H9 (cell line): ENCODE measurements at regions not wholly inside any gene's neighbourhood (a gene's known extent, or its start where the extent isn't known, plus 50 kb on each side); places are given as distances from the start of the nearest gene placed in this dataset.

Experiments used
- DNase-seq: peaks from one replicate; pipeline ENCODE4 v3.0.0-alpha.2; 2017
- H2AFZ ChIP-seq: one replicate; pipeline ENCODE4 v1.6.1; 2013; ENCODE audit warnings: mild to moderate bottlenecking, low read length, control low read depth, moderate library complexity
- H2AK5ac ChIP-seq: 2 replicates; pipeline ENCODE4 v1.6.1; 2013; ENCODE audit warnings: low read length, control low read depth, mixed read lengths; ENCODE audit not compliant: insufficient read length
- H2BK120ac ChIP-seq: one replicate; pipeline ENCODE4 v1.6.1; 2013; ENCODE audit warnings: low read depth, mild to moderate bottlenecking, low read length, control low read depth, inconsistent platforms; ENCODE audit not compliant: poor library complexity, severe bottlenecking
- H2BK12ac ChIP-seq: 2 replicates; pipeline ENCODE4 v1.6.1; 2013; ENCODE audit warnings: low read length, control low read depth, mixed read lengths, low read depth; ENCODE audit not compliant: insufficient read length
- H2BK15ac ChIP-seq: 2 replicates; pipeline ENCODE4 v1.6.1; 2013; ENCODE audit warnings: low read depth, low read length, control low read depth
- H2BK20ac ChIP-seq: one replicate; pipeline ENCODE4 v1.6.1; 2013; ENCODE audit warnings: low read depth, mild to moderate bottlenecking, low read length, control low read depth, inconsistent platforms; ENCODE audit not compliant: poor library complexity, severe bottlenecking
- H2BK5ac ChIP-seq: 2 replicates; pipeline ENCODE4 v1.6.1; 2013; ENCODE audit warnings: low read length, control low read depth, mixed read lengths; ENCODE audit not compliant: insufficient read length
- H3K14ac ChIP-seq: 2 replicates; pipeline ENCODE4 v1.6.1; 2013; ENCODE audit warnings: low read length, control low read depth; ENCODE audit not compliant: insufficient read depth
- H3K18ac ChIP-seq: 2 replicates; pipeline ENCODE4 v1.6.1; 2013; ENCODE audit warnings: low read depth, mild to moderate bottlenecking, mixed read lengths, low read length, control low read depth; ENCODE audit not compliant: insufficient read length
- H3K23ac ChIP-seq: 2 replicates; pipeline ENCODE4 v1.6.1; 2013; ENCODE audit warnings: low read length, control low read depth, mixed read lengths, low read depth; ENCODE audit not compliant: insufficient read length
- H3K23me2 ChIP-seq: 2 replicates; pipeline ENCODE4 v1.6.1; 2013; ENCODE audit warnings: low read depth, mild to moderate bottlenecking, mixed read lengths, low read length, control low read depth; ENCODE audit not compliant: insufficient read length, poor library complexity, severe bottlenecking
- H3K27ac ChIP-seq: 2 replicates; pipeline ENCODE4 v1.5.1; 2013; ENCODE audit warnings: low read length, control low read depth, mixed read lengths, low read depth; ENCODE audit not compliant: insufficient read length
- H3K27me3 ChIP-seq: 2 replicates; pipeline ENCODE4 v1.6.1; 2013; ENCODE audit warnings: low read length, control low read depth, inconsistent platforms; ENCODE audit not compliant: insufficient read depth
- H3K4ac ChIP-seq: 2 replicates; pipeline ENCODE4 v1.6.1; 2013; ENCODE audit warnings: low read depth, mild to moderate bottlenecking, control low read depth, inconsistent platforms, low read length, moderate library complexity
- H3K4me1 ChIP-seq: 2 replicates; pipeline ENCODE4 v1.6.1; 2013; ENCODE audit warnings: low read length, control low read depth, inconsistent platforms; ENCODE audit not compliant: insufficient read depth
- H3K4me2 ChIP-seq: 2 replicates; pipeline ENCODE4 v1.6.1; 2013; ENCODE audit warnings: low read length, control low read depth, mixed read lengths; ENCODE audit not compliant: insufficient read length, insufficient read depth
- H3K56ac ChIP-seq: 2 replicates; pipeline ENCODE4 v1.6.1; 2013; ENCODE audit warnings: low read depth, mild to moderate bottlenecking, mixed read lengths, low read length, control low read depth; ENCODE audit not compliant: insufficient read length
- H3K79me1 ChIP-seq: 2 replicates; pipeline ENCODE4 v1.6.1; 2013; ENCODE audit warnings: low read depth, mild to moderate bottlenecking, moderate library complexity, low read length, control low read depth, inconsistent platforms; ENCODE audit not compliant: insufficient read depth, poor library complexity, severe bottlenecking
- H3K79me2 ChIP-seq: 2 replicates; pipeline ENCODE4 v1.6.1; 2013; ENCODE audit warnings: low read length, control low read depth, inconsistent platforms; ENCODE audit not compliant: insufficient read depth
- H3K9ac ChIP-seq: 2 replicates; pipeline ENCODE4 v1.6.1; 2013; ENCODE audit warnings: low read length, control low read depth, mixed read lengths; ENCODE audit not compliant: insufficient read length; ENCODE audit errors: extremely low read depth
- H3K9me3 ChIP-seq: one replicate; pipeline ENCODE4 v1.6.1; 2013; ENCODE audit warnings: low read depth, low read length, inconsistent platforms; ENCODE audit not compliant: control insufficient read depth
- H3T11ph ChIP-seq: one replicate; pipeline ENCODE4 v1.6.1; 2013; ENCODE audit warnings: mild to moderate bottlenecking, low read length, control low read depth, inconsistent platforms
- H4K20me1 ChIP-seq: one replicate; pipeline ENCODE4 v1.6.1; 2013; ENCODE audit not compliant: control insufficient read depth, insufficient read length, insufficient read depth
- H4K5ac ChIP-seq: 2 replicates; pipeline ENCODE4 v1.6.1; 2013; ENCODE audit warnings: low read depth, mild to moderate bottlenecking, mixed read lengths, low read length, control low read depth; ENCODE audit not compliant: insufficient read length
- H4K8ac ChIP-seq: replicated peaks from 2 replicates; pipeline ENCODE4 v1.6.1; 2013; ENCODE audit warnings: low read length, control low read depth, mixed read lengths, low read depth; ENCODE audit not compliant: insufficient read length
- H4K91ac ChIP-seq: 2 replicates; pipeline ENCODE4 v1.6.1; 2013; ENCODE audit warnings: low read depth, mild to moderate bottlenecking, moderate library complexity, mixed read lengths, low read length, control low read depth; ENCODE audit not compliant: insufficient read length
- H3K27ac Mint-ChIP-seq, 3 experiments: 2 replicates in 2 of 3; 3 replicates in 1 of 3; pipeline ENCODE4 v1.8.0; 2020 to 2021; ENCODE audit warnings: mixed read lengths in 3 of 3, mild to moderate bottlenecking in 1 of 3, moderate library complexity in 1 of 3
- H3K27me3 Mint-ChIP-seq: 2 replicates; pipeline ENCODE4 v1.8.0; 2021; ENCODE audit warnings: low read depth, mild to moderate bottlenecking, moderate library complexity, mixed read lengths
- H3K36me3 Mint-ChIP-seq, 3 experiments: 2 replicates in 2 of 3; 3 replicates in 1 of 3; pipeline ENCODE4 v1.8.0; 2020 to 2021; ENCODE audit warnings: low read depth in 3 of 3, mixed read lengths in 3 of 3; ENCODE audit not compliant: insufficient read depth in 1 of 3
- H3K4me1 Mint-ChIP-seq, 2 experiments: 2 replicates each; pipeline ENCODE4 v1.8.0; 2020; ENCODE audit warnings: mixed read lengths in 2 of 2
- H3K4me3 Mint-ChIP-seq, 2 experiments: 2 replicates in 1 of 2; 3 replicates in 1 of 2; pipeline ENCODE4 v1.8.0; 2020 to 2021; ENCODE audit warnings: mild to moderate bottlenecking in 2 of 2, mixed read lengths in 2 of 2, moderate library complexity in 1 of 2
- H3K9me3 Mint-ChIP-seq, 2 experiments: 2 replicates in 1 of 2; 3 replicates in 1 of 2; pipeline ENCODE4 v1.8.0; 2020; ENCODE audit warnings: mild to moderate bottlenecking in 2 of 2, mixed read lengths in 2 of 2, moderate library complexity in 1 of 2
- WGBS: extraction: QIAGEN DNeasy Blood & Tissue Kit; methylation state at CpG from one replicate; pipeline ENCODE4 v1.1.7; 2013; ENCODE audit warnings: missing lambda C conversion rate, low lambda C conversion rate, mixed read lengths; ENCODE audit not compliant: insufficient read length; ENCODE audit errors: extremely low coverage; 5-methylcytosine and 5-hydroxymethylcytosine counted together
- TF ChIP-seq, protein P1 (sequence below): fragments of 200-600 bp; sonication (generic); conservative IDR thresholded peaks from 3 replicates; pipeline ENCODE4 v1.8.0; 2021; ENCODE audit warnings: antibody characterized with exemption, mild to moderate bottlenecking

DNA sequence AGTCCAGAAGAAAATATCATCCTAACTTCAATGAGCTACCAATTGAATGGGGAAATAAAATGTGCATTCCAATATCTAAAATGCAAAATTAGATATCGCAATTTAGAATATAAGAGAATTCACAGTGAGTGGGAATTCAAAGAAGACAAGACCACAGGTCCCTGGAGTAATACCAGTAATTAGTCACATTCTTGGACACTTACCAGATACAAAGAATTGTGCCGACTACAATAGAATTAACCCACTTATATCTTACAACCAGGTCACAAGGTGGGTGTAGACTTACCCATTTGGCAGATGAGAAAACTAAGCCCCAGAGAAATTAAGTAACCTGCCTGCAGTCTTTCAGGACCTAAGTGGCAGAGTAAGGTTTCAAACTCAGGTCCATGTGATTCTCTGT is 84.3 kb upstream of the C1QTNF7 start:
- Histone ChIP-seq H3K14ac (no peak overlapping the region), H2BK120ac (no peak overlapping the region), H4K8ac (no peak overlapping the region), H3K4me2 (no peak overlapping the region), H2BK20ac (no peak overlapping the region), H2BK12ac (no peak overlapping the region), H3K79me1 (no peaks in the 10 kb centered on the region), H3K23ac (no peak overlapping the region), H4K20me1 (no peaks in the 10 kb centered on the region), H3K56ac (no peak overlapping the region), H3K79me2 (no peaks in the 10 kb centered on the region), H2BK5ac (no peak overlapping the region), H3K9me3 (no peaks in the 10 kb centered on the region), H3K23me2 (no peaks in the 10 kb centered on the region), H3K27ac (no peak overlapping the region), H3K18ac (no peak overlapping the region), H3K4ac (no peak overlapping the region), H3T11ph (no peak overlapping the region), H2AFZ (no peak overlapping the region), H3K4me1 (peaks cover 4% of the 10 kb centered on the region; the same call in 1 of the 2 replicates), H3K27me3 (no peaks in the 10 kb centered on the region), H4K5ac (no peak overlapping the region), H2BK15ac (no peak overlapping the region), H2AK5ac (no peak overlapping the region), H3K9ac (no peak overlapping the region), H4K91ac (no peak overlapping the region)
- Mint-ChIP-seq H3K4me3 (no peak overlapping the region), H3K27me3 (no peaks in the 10 kb centered on the region), H3K9me3 (no peaks in the 10 kb centered on the region), H3K27ac (no peak overlapping the region), H3K36me3 (no peaks in the 10 kb centered on the region), H3K4me1 (peaks cover 5 to 7% of the 10 kb centered on the region in 2 experiments)
- TF ChIP-seq, protein P1, sequence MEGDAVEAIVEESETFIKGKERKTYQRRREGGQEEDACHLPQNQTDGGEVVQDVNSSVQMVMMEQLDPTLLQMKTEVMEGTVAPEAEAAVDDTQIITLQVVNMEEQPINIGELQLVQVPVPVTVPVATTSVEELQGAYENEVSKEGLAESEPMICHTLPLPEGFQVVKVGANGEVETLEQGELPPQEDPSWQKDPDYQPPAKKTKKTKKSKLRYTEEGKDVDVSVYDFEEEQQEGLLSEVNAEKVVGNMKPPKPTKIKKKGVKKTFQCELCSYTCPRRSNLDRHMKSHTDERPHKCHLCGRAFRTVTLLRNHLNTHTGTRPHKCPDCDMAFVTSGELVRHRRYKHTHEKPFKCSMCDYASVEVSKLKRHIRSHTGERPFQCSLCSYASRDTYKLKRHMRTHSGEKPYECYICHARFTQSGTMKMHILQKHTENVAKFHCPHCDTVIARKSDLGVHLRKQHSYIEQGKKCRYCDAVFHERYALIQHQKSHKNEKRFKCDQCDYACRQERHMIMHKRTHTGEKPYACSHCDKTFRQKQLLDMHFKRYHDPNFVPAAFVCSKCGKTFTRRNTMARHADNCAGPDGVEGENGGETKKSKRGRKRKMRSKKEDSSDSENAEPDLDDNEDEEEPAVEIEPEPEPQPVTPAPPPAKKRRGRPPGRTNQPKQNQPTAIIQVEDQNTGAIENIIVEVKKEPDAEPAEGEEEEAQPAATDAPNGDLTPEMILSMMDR = no peak
- no CpG with 5 or more reads among the region's 2 CpGs for WGBS
- DNase-seq = no peak
